ENCODE measurements at regions not wholly inside any gene's neighbourhood (a gene's known extent, or its start where the extent isn't known, plus 50 kb on each side); places are given as distances from the start of the nearest gene placed in this dataset.
"Not testable (repeated sequence)": the region's sequence is repeated elsewhere in the genome, so short reads cannot be mapped to it uniquely, and the experiment has no call there.

DNA sequence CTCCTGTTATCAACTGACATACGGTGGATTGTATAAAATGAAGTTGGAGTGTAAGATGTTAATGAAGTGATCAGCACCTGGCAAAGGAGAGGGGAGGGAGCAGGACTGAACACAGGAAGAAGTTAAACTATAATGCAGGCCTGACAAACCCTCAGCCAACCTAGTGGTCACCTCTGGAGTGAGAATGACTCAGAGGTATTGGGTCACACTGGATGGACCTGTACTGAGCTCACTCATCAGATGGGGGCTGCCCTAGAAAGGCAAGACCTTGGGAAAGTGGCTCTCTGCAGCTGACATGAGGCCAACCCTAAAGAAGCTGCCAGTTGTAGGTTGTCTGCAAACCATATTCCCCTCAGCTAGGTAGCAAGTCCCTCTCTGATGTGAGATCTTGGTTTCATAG is 193.3 kb upstream of the HTR1E start:
- no peak for DNase-seq
- no peaks in the 10 kb centered on the region for H3K36me3 ChIP-seq (ENCODE audit: control insufficient read depth, insufficient read depth, low read length)
- no CpG with 5 or more reads among the region's 1 CpG for WGBS (ENCODE audit: insufficient coverage)
- no peaks in the 10 kb centered on the region for H3K27me3 ChIP-seq (ENCODE audit: control insufficient read depth, insufficient read depth, low read length)
- no peaks in the 10 kb centered on the region for H3K4me1 ChIP-seq (ENCODE audit: control insufficient read depth, insufficient read depth, low read length)
- no peak overlapping the region for H3K4me3 ChIP-seq (ENCODE audit: low read length)
- peaks cover 17% of the 10 kb centered on the region for H3K9me3 ChIP-seq (replicated peaks; ENCODE audit: control insufficient read depth, low read depth, low read length)
- no peak overlapping the region for H3K27ac ChIP-seq (ENCODE audit: low read length)

DNA sequence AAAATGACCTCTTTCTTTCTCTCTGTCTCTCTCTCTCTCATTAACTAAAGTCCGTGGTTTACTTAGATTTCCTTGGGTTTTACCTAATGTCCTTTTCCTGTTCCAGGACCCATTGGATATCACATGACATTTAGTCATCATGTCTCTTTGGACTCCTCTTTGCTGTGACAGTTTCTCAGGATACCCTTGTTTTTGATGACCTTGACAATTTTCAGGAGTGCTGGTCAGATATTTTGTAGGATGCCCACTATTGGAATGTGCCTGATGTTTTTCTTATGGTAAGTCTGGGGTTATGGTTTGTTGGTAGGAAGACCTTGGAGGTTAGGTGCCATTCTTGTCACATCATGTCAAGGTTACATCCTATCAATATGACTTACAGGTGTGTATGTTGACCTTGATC is 199.2 kb upstream of the HTR1E start:
- H3K9me3 ChIP-seq (replicated peaks; ENCODE audit: control insufficient read depth, low read depth, low read length): peaks cover 10% of the 10 kb centered on the region
- H3K36me3 ChIP-seq (ENCODE audit: control insufficient read depth, insufficient read depth, low read length): no peaks in the 10 kb centered on the region
- no peaks in the 10 kb centered on the region for H3K27me3 ChIP-seq (ENCODE audit: control insufficient read depth, insufficient read depth, low read length)
- H3K27ac ChIP-seq (ENCODE audit: low read length): no peak overlapping the region
- no CpG with 5 or more reads among the region's 1 CpG for WGBS (ENCODE audit: insufficient coverage)
- no peaks in the 10 kb centered on the region for H3K4me1 ChIP-seq (ENCODE audit: control insufficient read depth, insufficient read depth, low read length)
- H3K4me3 ChIP-seq (ENCODE audit: low read length): no peak overlapping the region
- DNase-seq: no peak

DNA sequence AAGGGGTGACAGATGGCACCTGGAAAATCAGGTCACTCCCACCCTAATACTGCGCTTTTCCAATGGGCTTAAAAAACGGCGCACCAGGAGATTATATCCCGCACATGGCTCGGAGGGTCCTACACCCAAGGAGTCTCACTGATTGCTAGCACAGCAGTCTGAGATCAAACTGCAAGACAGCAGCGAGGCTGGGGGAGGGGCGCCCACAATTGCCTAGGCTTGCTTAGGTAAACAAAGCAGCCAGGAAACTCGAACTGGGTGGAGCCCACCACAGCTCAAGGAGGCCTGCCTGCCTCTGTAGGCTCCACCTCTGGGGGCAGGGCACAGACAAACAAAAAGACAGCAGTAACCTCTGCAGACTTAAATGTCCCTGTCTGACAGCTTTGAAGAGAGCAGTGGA is 205.7 kb upstream of the HTR1E start:
- not testable (repeated sequence) for H3K4me1 ChIP-seq (ENCODE audit: control insufficient read depth, insufficient read depth, low read length); DNase-seq; H3K27ac ChIP-seq (ENCODE audit: low read length); H3K36me3 ChIP-seq (ENCODE audit: control insufficient read depth, insufficient read depth, low read length); H3K27me3 ChIP-seq (ENCODE audit: control insufficient read depth, insufficient read depth, low read length); H3K9me3 ChIP-seq (replicated peaks; ENCODE audit: control insufficient read depth, low read depth, low read length); H3K4me3 ChIP-seq (ENCODE audit: low read length)
- no CpG with 5 or more reads among the region's 8 CpGs for WGBS (ENCODE audit: insufficient coverage)

DNA sequence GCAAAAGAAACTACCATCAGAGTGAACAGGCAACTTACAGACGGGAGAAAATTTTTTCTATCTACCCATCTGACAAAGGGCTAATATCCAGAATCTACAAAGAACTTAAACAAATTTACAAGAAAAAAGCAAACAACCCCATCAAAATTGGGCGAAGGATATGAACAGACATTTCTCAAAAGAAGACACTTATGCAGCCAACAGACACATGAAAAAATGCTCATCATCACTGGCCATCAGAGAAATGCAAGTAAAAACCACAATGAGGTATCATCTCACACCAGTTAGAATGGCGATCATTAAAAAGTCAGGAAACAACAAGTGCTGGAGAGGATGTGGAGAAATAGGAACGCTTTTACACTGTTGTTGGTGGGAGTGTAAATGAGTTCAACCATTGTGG is 206.6 kb upstream of the HTR1E start:
- H3K9me3 ChIP-seq (replicated peaks; ENCODE audit: control insufficient read depth, low read depth, low read length); H3K27ac ChIP-seq (ENCODE audit: low read length); DNase-seq; H3K4me1 ChIP-seq (ENCODE audit: control insufficient read depth, insufficient read depth, low read length); H3K27me3 ChIP-seq (ENCODE audit: control insufficient read depth, insufficient read depth, low read length); H3K36me3 ChIP-seq (ENCODE audit: control insufficient read depth, insufficient read depth, low read length); H3K4me3 ChIP-seq (ENCODE audit: low read length): not testable (repeated sequence)
- no CpG with 5 or more reads among the region's 4 CpGs for WGBS (ENCODE audit: insufficient coverage)

DNA sequence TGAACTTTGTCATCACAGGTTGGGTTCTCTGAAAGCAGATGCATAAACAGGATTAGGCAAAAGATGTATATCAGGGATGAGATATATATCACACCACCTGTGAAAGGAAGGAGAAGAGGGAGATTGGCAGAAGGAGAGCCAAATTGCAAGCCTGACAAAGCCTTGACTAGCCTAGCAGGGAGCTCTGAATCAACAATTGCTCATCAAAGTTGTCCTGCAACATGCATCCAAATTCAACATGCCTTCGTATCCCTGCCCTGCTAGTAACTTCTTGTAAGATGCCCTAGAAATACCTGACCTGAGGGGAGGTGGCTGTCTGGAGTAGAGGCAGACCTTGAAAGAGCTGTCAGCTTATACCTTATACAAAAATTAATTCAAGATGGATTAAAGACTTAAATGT is 207.1 kb upstream of the HTR1E start:
- no peak overlapping the region for H3K27ac ChIP-seq (ENCODE audit: low read length)
- no CpG with 5 or more reads among the region's 1 CpG for WGBS (ENCODE audit: insufficient coverage)
- H3K9me3 ChIP-seq (replicated peaks; ENCODE audit: control insufficient read depth, low read depth, low read length): peaks cover 9% of the 10 kb centered on the region
- no peak for DNase-seq
- H3K27me3 ChIP-seq (ENCODE audit: control insufficient read depth, insufficient read depth, low read length): no peaks in the 10 kb centered on the region
- no peaks in the 10 kb centered on the region for H3K36me3 ChIP-seq (ENCODE audit: control insufficient read depth, insufficient read depth, low read length)
- no peaks in the 10 kb centered on the region for H3K4me1 ChIP-seq (ENCODE audit: control insufficient read depth, insufficient read depth, low read length)
- H3K4me3 ChIP-seq (ENCODE audit: low read length): no peak overlapping the region

DNA sequence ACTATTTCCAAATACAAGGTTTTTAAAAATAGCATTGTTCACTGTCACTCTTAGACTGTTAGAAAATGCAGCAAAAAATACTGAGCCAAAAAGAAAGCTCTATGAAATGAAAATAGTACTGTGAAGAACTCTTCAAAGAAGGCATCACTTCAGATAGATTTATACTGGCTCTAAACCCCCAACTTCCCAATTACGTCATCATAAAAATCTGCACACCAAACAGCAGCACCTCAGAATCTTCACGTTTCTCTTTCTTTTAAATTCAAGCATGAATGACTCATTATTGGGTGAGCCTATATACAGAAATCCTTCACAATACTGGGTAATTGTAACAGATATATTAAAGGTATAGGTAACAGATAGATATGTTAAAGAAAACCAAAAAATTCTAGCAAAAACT is 208.4 kb upstream of the HTR1E start:
- peaks cover 9% of the 10 kb centered on the region for H3K9me3 ChIP-seq (replicated peaks; ENCODE audit: control insufficient read depth, low read depth, low read length)
- H3K4me1 ChIP-seq (ENCODE audit: control insufficient read depth, insufficient read depth, low read length): no peaks in the 10 kb centered on the region
- DNase-seq: no peak
- H3K36me3 ChIP-seq (ENCODE audit: control insufficient read depth, insufficient read depth, low read length): no peaks in the 10 kb centered on the region
- H3K27me3 ChIP-seq (ENCODE audit: control insufficient read depth, insufficient read depth, low read length): no peaks in the 10 kb centered on the region
- no peak overlapping the region for H3K4me3 ChIP-seq (ENCODE audit: low read length)
- H3K27ac ChIP-seq (ENCODE audit: low read length): no peak overlapping the region
- no CpG with 5 or more reads among the region's 2 CpGs for WGBS (ENCODE audit: insufficient coverage)

DNA sequence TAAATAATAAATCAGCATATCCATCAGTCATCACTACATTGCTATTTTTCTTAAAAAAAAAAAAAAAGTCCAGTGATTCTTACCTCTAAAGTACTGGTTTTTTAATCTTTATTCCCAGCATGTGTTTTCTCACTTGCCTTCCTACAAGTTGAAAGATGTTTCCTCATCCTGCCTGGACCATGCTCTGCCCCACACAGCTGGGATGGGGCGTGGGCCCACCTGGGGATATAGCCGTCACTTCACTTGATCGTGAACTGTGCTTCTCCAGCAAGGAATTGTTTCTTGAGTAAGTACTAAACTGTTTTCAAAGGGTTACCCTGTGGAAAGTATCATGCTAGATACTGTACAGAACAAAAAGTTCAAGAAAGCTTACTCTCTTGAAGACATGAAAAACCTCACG is 212.6 kb upstream of the HTR1E start:
- Histone ChIP-seq H3K4me3 (ENCODE audit: low read length) (no peak overlapping the region), H3K36me3 (ENCODE audit: control insufficient read depth, insufficient read depth, low read length) (no peaks in the 10 kb centered on the region), H3K4me1 (ENCODE audit: control insufficient read depth, insufficient read depth, low read length) (no peaks in the 10 kb centered on the region), H3K9me3 (replicated peaks; ENCODE audit: control insufficient read depth, low read depth, low read length) (peaks cover 5% of the 10 kb centered on the region), H3K27ac (ENCODE audit: low read length) (no peak overlapping the region), H3K27me3 (ENCODE audit: control insufficient read depth, insufficient read depth, low read length) (no peaks in the 10 kb centered on the region)
- DNase-seq: no peak
- WGBS (ENCODE audit: insufficient coverage): 100% methylated on average over 1 of the region's 4 CpGs

DNA sequence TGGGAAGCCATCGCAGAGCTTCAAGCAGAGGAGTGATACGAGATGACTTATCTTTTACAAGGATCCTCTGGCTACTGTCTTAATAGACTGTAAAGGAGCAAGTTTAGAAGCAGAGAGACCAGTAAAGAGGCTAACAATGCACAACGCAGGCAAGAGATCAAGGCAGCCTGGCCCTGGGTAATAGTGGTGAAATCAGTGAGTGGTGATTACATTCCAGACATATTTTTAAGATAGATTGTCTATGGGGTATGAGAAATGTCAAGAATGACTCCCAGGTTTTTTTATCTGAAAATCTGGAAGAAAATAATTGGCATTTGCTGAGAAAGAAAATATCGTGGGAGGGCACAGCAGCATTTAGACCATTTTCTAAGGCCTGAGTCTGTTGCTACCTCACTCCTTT is 213.6 kb upstream of the HTR1E start:
- no peak for DNase-seq
- WGBS (ENCODE audit: insufficient coverage): 27% methylated on average over 3 of the region's 4 CpGs
- Histone ChIP-seq H3K27me3 (ENCODE audit: control insufficient read depth, insufficient read depth, low read length) (no peaks in the 10 kb centered on the region), H3K27ac (ENCODE audit: low read length) (no peak overlapping the region), H3K4me3 (ENCODE audit: low read length) (no peak overlapping the region), H3K4me1 (ENCODE audit: control insufficient read depth, insufficient read depth, low read length) (no peaks in the 10 kb centered on the region), H3K36me3 (ENCODE audit: control insufficient read depth, insufficient read depth, low read length) (no peaks in the 10 kb centered on the region), H3K9me3 (replicated peaks; ENCODE audit: control insufficient read depth, low read depth, low read length) (peaks cover 4% of the 10 kb centered on the region)

DNA sequence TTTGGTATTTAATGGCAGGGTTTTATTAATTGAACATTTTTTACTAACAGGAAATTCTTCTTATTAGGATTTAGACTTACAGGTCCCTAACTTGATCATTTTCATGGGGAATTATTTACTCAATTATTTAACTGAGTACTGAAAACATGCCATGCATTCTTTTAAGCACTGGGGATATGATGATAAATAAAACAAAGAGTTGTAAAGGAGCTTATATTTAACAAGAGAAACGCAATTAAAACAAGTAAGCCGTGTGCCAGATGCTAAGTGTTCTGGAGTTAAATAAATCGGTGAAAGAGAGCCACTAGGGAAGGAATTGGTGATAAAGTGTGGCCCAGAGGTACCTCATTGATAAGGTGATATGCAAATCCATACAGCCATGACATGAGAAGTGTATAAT is 214.2 kb upstream of the HTR1E start:
- no CpG with 5 or more reads among the region's 3 CpGs for WGBS (ENCODE audit: insufficient coverage)

DNA sequence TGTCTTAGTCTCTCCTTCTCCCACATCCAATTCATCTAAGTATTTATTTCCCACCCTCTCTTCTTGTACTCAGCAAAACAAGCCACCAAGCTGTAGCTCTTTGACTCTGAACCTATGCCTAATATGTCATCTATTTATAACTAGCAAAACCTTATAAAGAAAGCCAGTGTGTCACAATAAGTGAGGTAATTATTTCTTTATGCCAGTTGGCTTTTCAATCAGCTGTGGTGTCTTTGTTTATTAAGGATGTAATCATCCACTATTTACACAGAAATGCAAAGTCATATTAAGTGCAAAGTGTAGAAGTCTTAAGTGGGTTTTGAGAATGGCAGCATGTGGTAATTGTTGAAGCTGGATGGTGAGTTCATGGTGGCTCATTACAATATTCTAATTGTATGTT is 215.2 kb upstream of the HTR1E start:
- Histone ChIP-seq H3K9me3 (replicated peaks; ENCODE audit: control insufficient read depth, low read depth, low read length) (peaks cover 6% of the 10 kb centered on the region), H3K27ac (ENCODE audit: low read length) (no peak overlapping the region), H3K27me3 (ENCODE audit: control insufficient read depth, insufficient read depth, low read length) (no peaks in the 10 kb centered on the region), H3K36me3 (ENCODE audit: control insufficient read depth, insufficient read depth, low read length) (no peaks in the 10 kb centered on the region), H3K4me3 (ENCODE audit: low read length) (no peak overlapping the region), H3K4me1 (ENCODE audit: control insufficient read depth, insufficient read depth, low read length) (no peaks in the 10 kb centered on the region)
- no peak for DNase-seq

More for the DNA sequence above, 214.2 kb upstream of the HTR1E start:
- Histone ChIP-seq H3K9me3 (replicated peaks; ENCODE audit: control insufficient read depth, low read depth, low read length) (peaks cover 4% of the 10 kb centered on the region), H3K4me3 (ENCODE audit: low read length) (no peak overlapping the region), H3K27ac (ENCODE audit: low read length) (no peak overlapping the region), H3K4me1 (ENCODE audit: control insufficient read depth, insufficient read depth, low read length) (no peaks in the 10 kb centered on the region), H3K36me3 (ENCODE audit: control insufficient read depth, insufficient read depth, low read length) (no peaks in the 10 kb centered on the region), H3K27me3 (ENCODE audit: control insufficient read depth, insufficient read depth, low read length) (no peaks in the 10 kb centered on the region)
- DNase-seq: no peak

DNA sequence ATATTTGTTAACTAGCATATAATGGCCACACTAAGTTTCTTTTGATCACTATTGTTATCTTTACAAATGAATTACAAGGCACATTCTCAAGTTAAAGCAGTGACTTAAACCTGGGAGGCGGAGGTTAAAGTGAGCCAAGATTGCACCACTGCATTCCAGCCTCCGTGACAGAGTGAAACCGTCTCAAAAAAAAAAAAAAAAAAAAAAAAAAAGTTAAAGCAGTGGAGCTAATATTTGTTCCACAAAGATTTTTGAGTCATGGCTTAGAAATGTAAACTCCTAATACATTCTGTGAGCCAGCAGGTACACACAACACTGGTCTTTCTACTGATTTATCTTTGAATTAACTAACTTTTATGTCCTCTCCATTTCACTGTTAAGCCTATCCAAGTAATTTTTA is 221.7 kb upstream of the HTR1E start:
- Histone ChIP-seq H3K9me3 (replicated peaks; ENCODE audit: control insufficient read depth, low read depth, low read length) (peaks cover 4% of the 10 kb centered on the region), H3K27ac (ENCODE audit: low read length) (no peak overlapping the region), H3K4me1 (ENCODE audit: control insufficient read depth, insufficient read depth, low read length) (no peaks in the 10 kb centered on the region), H3K27me3 (ENCODE audit: control insufficient read depth, insufficient read depth, low read length) (no peaks in the 10 kb centered on the region), H3K36me3 (ENCODE audit: control insufficient read depth, insufficient read depth, low read length) (no peaks in the 10 kb centered on the region), H3K4me3 (ENCODE audit: low read length) (no peak overlapping the region)
- no CpG with 5 or more reads among the region's 3 CpGs for WGBS (ENCODE audit: insufficient coverage)
- DNase-seq: no peak
